GM19397 (cell line): ENCODE measurements at regions not wholly inside any gene's neighbourhood (a gene's known extent, or its start where the extent isn't known, plus 50 kb on each side); places are given as distances from the start of the nearest gene placed in this dataset.

Experiments used
- ATAC-seq: cut with Tn5 transposase; IDR thresholded peaks from one replicate; pipeline ENCODE4 v1.9.1; 2021; ENCODE audit warnings: mild to moderate bottlenecking, moderate library complexity; ENCODE audit not compliant: unreplicated experiment

DNA sequence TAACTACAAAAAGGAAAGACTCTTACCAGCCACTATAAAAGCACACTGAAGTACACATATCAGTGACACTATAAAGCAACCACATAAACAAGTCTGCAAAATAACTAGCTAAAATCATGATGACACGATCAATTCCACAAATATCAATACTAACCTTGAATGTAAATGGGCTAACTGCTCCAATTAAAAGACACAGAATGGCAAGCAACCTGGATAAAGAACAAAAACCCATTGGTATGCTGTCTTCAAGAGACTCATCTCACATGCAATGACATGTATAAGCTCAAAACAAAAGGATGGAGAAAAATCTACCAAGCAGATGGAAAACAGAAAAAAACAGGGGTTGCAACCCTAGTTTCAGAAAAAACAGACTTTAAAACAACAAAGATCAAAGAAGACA, 59.7 kb upstream of the LYPLAL1 start:
- no peak for ATAC-seq

DNA sequence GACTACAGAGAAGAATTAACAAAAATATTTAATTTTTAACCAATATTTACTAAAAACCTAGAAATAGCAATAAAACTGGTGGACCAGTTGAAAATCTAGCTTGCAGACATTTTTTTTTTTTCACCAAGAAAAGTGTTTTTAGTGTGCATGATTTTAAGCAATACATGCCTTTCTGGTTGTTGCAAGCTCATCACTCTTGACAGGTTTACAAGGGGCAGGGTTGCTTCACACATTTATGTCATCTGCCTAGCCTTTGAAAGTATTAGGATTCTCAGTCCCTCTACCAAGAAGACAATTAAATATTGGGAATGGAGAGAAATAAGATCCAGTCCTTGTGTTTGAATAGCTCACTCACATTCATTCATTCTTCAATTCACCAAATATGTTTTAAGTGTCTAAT, 53.8 kb upstream of the LYPLAL1 start:
- ATAC-seq: no peak

DNA sequence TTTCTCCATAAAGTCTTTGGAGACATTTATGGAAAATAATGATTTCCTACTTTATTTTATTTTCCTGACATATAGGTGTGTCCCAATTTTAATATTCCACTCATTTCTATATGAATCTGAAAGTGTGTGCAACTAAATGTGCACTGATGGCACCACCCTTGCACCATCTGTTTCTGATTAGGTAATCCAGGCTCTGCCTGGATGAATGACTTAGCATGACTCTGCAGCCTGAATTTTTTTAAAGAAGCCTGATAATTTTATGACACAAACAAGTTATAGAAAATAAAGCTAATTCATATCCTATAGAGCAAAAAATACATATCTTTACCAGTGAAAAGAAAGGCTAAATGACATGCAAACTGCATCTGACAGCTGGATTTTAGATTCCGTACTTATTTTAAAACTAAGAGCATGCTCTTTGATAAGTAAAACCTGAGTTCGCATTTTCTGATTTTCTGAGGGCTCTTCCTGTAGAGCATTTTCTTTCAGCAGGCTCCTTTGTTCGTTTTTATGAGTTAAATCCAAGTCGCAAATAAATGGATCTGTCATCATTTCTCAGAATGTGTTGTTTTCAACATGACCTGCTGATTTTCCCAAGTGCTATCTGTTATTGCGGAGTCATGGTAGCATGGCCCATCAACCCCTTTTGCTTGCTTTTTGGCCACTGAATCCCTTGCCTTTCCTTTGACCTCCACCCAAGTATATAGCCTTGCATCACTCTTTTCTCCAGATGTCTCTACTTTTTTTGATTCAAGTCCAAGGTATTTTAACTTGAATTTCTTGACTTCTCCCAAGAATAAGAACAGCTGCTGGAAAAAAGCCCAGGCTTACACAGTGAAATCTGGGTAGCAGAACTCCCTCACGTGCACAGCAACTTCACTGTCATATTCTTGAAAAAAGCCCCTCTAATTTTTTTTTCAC, 52.8 kb upstream of the LYPLAL1 start:
- ATAC-seq: no peak

DNA sequence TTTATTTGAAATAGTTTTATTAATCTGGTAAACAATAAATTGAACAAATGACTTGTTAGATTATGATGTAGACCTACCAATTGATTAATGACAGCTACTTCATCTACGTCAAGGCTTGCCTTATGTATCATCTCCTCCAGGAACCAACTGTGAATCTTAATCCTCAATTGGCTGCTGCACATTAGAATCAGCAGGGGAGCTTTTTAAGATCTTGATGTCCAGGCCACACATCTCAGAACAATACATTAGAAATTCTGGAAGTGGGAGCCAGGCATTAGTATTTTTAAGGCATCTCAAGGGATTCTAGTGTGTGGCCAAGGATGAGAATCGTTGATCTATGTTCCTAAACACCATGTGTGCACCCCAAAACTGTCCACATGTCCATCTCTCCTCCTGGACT, 52.0 kb upstream of the LYPLAL1 start:
- ATAC-seq: no peak

DNA sequence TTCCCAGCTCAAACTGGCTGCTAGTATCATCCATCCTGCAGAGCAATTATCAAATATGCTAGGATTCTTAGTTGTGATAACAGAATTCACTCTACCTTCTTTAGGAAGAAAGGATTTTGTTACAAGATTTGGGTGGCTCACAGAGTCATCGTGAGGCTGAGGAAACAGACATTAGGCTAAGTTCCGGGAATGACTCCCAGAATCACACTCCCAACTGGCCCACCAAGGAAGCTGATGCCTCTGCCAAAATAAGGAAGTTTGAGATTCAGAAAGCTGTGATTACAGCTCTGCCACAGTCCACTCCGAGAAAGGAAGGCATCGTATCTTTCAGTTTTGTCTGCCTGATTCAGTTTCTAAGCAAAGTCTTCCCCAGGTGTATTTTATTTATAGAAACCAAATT, 50.6 kb upstream of the LYPLAL1 start:
- no peak for ATAC-seq
